T-cell (primary cell): ENCODE measurements at regions not wholly inside any gene's neighbourhood (a gene's known extent, or its start where the extent isn't known, plus 50 kb on each side); places are given as distances from the start of the nearest gene placed in this dataset.
A peak's percentile ranks its signal among the peaks of the same experiment; 100 is the strongest.

Source experiments
- ATAC-seq, 4 experiments: fragments of 200-7000 bp in 3 of 4; fragments of 150-1000 bp in 1 of 4; cut with Tn5 transposase; replicated peaks in 1 of 4; 1 replicate in 3 of 4; 2 replicates in 1 of 4; pipeline ENCODE4 v1.10.0; 2021; ENCODE audit warnings: moderate library complexity in 3 of 4, mild to moderate bottlenecking in 2 of 4, moderate number of reproducible peaks in 1 of 4
- CTCF ChIA-PET, 2 donors: fragments of 300-600 bp; sonication (Branson Sonifier 250); formaldehyde crosslinking; loops; one replicate each; lab custom pipeline; 2022; ENCODE audit warnings: antibody characterized with exemption in 2 of 2; lab: Charles Lee
- POLR2A ChIA-PET, 2 donors: fragments of 300-600 bp; sonication (Branson Sonifier 250); formaldehyde crosslinking; loops; one replicate each; lab custom pipeline; 2022; ENCODE audit warnings: antibody characterized with exemption in 2 of 2; lab: Charles Lee
- DNase-seq, 35 experiments: peaks; one replicate each; pipeline versions ENCODE4 v3.0.0 to v3.0.0-alpha.2; 2013 to 2023
- H3K27ac ChIP-seq: one replicate; pipeline ENCODE4 v1.5.1; 2013; ENCODE audit warnings: low read length
- H3K27me3 ChIP-seq, 2 experiments: replicated peaks in 1 of 2; 1 replicate in 1 of 2; 2 replicates in 1 of 2; pipeline versions ENCODE4 v1.6.1 to v1.7.0; 2013; ENCODE audit warnings: low read length in 1 of 2, mixed read lengths in 1 of 2; ENCODE audit not compliant: control insufficient read depth in 2 of 2, insufficient read depth in 2 of 2; ENCODE audit errors: extremely low read depth in 1 of 2
- H3K36me3 ChIP-seq, 2 donors: 1 replicate in 1 of 2; 2 replicates in 1 of 2; pipeline versions ENCODE4 v1.6.1 to v1.7.0; 2013; ENCODE audit warnings: low read length in 1 of 2; ENCODE audit not compliant: control insufficient read depth in 2 of 2, insufficient read depth in 1 of 2; ENCODE audit errors: extremely low read depth in 1 of 2
- H3K4me1 ChIP-seq, 2 experiments: 1 replicate in 1 of 2; 2 replicates in 1 of 2; pipeline versions ENCODE4 v1.6.1 to v1.7.0; 2013; ENCODE audit warnings: low read length in 2 of 2, mixed read lengths in 1 of 2; ENCODE audit not compliant: insufficient read depth in 2 of 2, control insufficient read depth in 1 of 2; ENCODE audit errors: extremely low read depth in 1 of 2
- H3K4me3 ChIP-seq, 2 donors: 1 replicate in 1 of 2; 2 replicates in 1 of 2; pipeline versions ENCODE4 v1.5.1 to v1.7.0; 2013; ENCODE audit warnings: mild to moderate bottlenecking in 2 of 2, low read length in 1 of 2, moderate library complexity in 1 of 2; ENCODE audit not compliant: control insufficient read depth in 1 of 2; ENCODE audit errors: extremely low read depth in 1 of 2
- H3K9me3 ChIP-seq: 2 replicates; pipeline ENCODE4 v1.7.0; 2013
- H3K27ac Mint-ChIP-seq, 2 donors: one replicate each; pipeline ENCODE4 v1.8.0; 2020 to 2021; ENCODE audit warnings: mild to moderate bottlenecking in 2 of 2, mixed read lengths in 2 of 2
- H3K27me3 Mint-ChIP-seq, 2 donors: one replicate each; pipeline ENCODE4 v1.8.0; 2021 to 2022; ENCODE audit warnings: mixed read lengths in 2 of 2
- H3K36me3 Mint-ChIP-seq: one replicate; pipeline ENCODE4 v1.8.0; 2021; ENCODE audit warnings: mixed read lengths
- H3K4me1 Mint-ChIP-seq, 3 donors: one replicate each; pipeline ENCODE4 v1.8.0; 2020 to 2022; ENCODE audit warnings: mixed read lengths in 3 of 3, mild to moderate bottlenecking in 1 of 3
- H3K4me3 Mint-ChIP-seq, 3 donors: one replicate each; pipeline ENCODE4 v1.8.0; 2020 to 2022; ENCODE audit warnings: mild to moderate bottlenecking in 3 of 3, mixed read lengths in 3 of 3, moderate library complexity in 3 of 3
- H3K9me3 Mint-ChIP-seq, 3 donors: one replicate each; pipeline ENCODE4 v1.8.0; 2020 to 2022; ENCODE audit warnings: mixed read lengths in 3 of 3
- WGBS: methylation state at CpG from one replicate; pipeline ENCODE4 v1.1.5; 2013; ENCODE audit warnings: missing lambda C conversion rate; ENCODE audit not compliant: insufficient coverage; 5-methylcytosine and 5-hydroxymethylcytosine counted together

GRCh38 chr4:100936661-100937375 lies 410.5 kb downstream of the PPP3CA start:
- Mint-ChIP-seq H3K9me3 (no peaks in the 10 kb centered on the region), H3K27me3 (peaks cover 1 to 5% of the 10 kb centered on the region in 2 donors), H3K4me3 (no peak overlapping the region), H3K36me3 (no peaks in the 10 kb centered on the region), H3K27ac (no peak overlapping the region), H3K4me1 (peaks cover 0 to 12% (median 9%) of the 10 kb centered on the region in 3 donors)
- no peaks in the 10 kb centered on the region for H3K27me3 ChIP-seq
- ATAC-seq = no peak
- ChIA-PET POLR2A (interaction anchor here in 1 of 2 donors (0.6 kb wide), 1 partner anchor 110 kb away, joined by 6 read pairs; no protein-coding TSS in a partner anchor), CTCF (interaction anchor here in 1 of 2 donors (0.7 kb wide), 1 partner anchor 14 kb away, joined by 5 read pairs; no protein-coding TSS in a partner anchor)
- WGBS = 100% methylated on average over 1 of the region's 4 CpGs
- no peak for DNase-seq
- H3K4me3 ChIP-seq = no peak overlapping the region
- no peaks in the 10 kb centered on the region for H3K4me1 ChIP-seq
- no peak overlapping the region for H3K27ac ChIP-seq
- H3K9me3 ChIP-seq = no peaks in the 10 kb centered on the region
- H3K36me3 ChIP-seq = no peaks in the 10 kb centered on the region

GRCh38 chr4:100935090-100935489 lies 412.2 kb downstream of the PPP3CA start:
- H3K36me3 Mint-ChIP-seq = no peaks in the 10 kb centered on the region
- Histone ChIP-seq H3K9me3 (no peaks in the 10 kb centered on the region), H3K27ac (no peak overlapping the region), H3K36me3 (no peaks in the 10 kb centered on the region), H3K4me1 (no peaks in the 10 kb centered on the region), H3K4me3 (no peak overlapping the region), H3K27me3 (no peaks in the 10 kb centered on the region)
- peak in 2 of 4 experiments; percentile 40 to 56 for ATAC-seq
- no CpG with 5 or more reads among the region's 1 CpG for WGBS
- H3K9me3 Mint-ChIP-seq = no peaks in the 10 kb centered on the region
- H3K4me1 Mint-ChIP-seq = peaks cover 0 to 12% (median 9%) of the 10 kb centered on the region in 3 donors
- ChIA-PET CTCF (interaction anchor here in 1 of 2 donors (0.6 kb wide), 1 partner anchor 1181 kb away, joined by 5 read pairs; no protein-coding TSS in a partner anchor), POLR2A (no interaction called here)
- DNase-seq = peak in 1 of 35 experiments; percentile 25
- no peak overlapping the region for H3K27ac Mint-ChIP-seq
- H3K4me3 Mint-ChIP-seq = no peak overlapping the region
- peaks cover 1 to 5% of the 10 kb centered on the region in 2 donors for H3K27me3 Mint-ChIP-seq

- Histone ChIP-seq H3K9me3 (no peaks in the 10 kb centered on the region), H3K36me3 (no peaks in the 10 kb centered on the region), H3K4me1 (no peaks in the 10 kb centered on the region), H3K4me3 (no peak overlapping the region), H3K27ac (no peak overlapping the region), H3K27me3 (no peaks in the 10 kb centered on the region)
- CTCF ChIA-PET = no interaction called here
- no peak overlapping the region for H3K27ac Mint-ChIP-seq
- no peaks in the 10 kb centered on the region for H3K36me3 Mint-ChIP-seq
- DNase-seq (no peak), ATAC-seq (no peak)
- no peaks in the 10 kb centered on the region for H3K9me3 Mint-ChIP-seq
- POLR2A ChIA-PET = no interaction called here
- peaks cover 1 to 5% of the 10 kb centered on the region in 2 donors for H3K27me3 Mint-ChIP-seq
- WGBS = 81% methylated on average over 3 of the region's 4 CpGs
- no peak overlapping the region for H3K4me3 Mint-ChIP-seq
- peaks cover 0 to 12% (median 9%) of the 10 kb centered on the region in 3 donors for H3K4me1 Mint-ChIP-seq
Measured at GRCh38 chr4:100933628-100934027, 413.7 kb downstream of the PPP3CA start.

GRCh38 chr4:100929758-100930157 lies 411.9 kb upstream of the EMCN start:
- no CpG with 5 or more reads among the region's 1 CpG for WGBS
- ATAC-seq = no peak
- Histone ChIP-seq H3K36me3 (no peaks in the 10 kb centered on the region), H3K4me1 (no peaks in the 10 kb centered on the region), H3K4me3 (no peak overlapping the region), H3K27me3 (no peaks in the 10 kb centered on the region), H3K9me3 (no peaks in the 10 kb centered on the region), H3K27ac (no peak overlapping the region)
- DNase-seq = no peak
- ChIA-PET POLR2A (no interaction called here), CTCF (interaction anchor here in 1 of 2 donors (0.6 kb wide), 1 partner anchor 20 kb away, joined by 3 read pairs; no protein-coding TSS in a partner anchor)
- Mint-ChIP-seq H3K27me3 (no peaks in the 10 kb centered on the region), H3K4me1 (peaks cover 0 to 12% (median 9%) of the 10 kb centered on the region in 3 donors), H3K27ac (no peak overlapping the region), H3K4me3 (no peak overlapping the region), H3K9me3 (no peaks in the 10 kb centered on the region), H3K36me3 (no peaks in the 10 kb centered on the region)

GRCh38 chr4:100929135-100929534 lies 411.3 kb upstream of the EMCN start:
- Mint-ChIP-seq H3K27me3 (no peaks in the 10 kb centered on the region), H3K4me3 (no peak overlapping the region), H3K9me3 (no peaks in the 10 kb centered on the region), H3K36me3 (no peaks in the 10 kb centered on the region), H3K27ac (no peak overlapping the region), H3K4me1 (peaks cover 0 to 12% (median 9%) of the 10 kb centered on the region in 3 donors)
- Histone ChIP-seq H3K27me3 (no peaks in the 10 kb centered on the region), H3K4me3 (no peak overlapping the region), H3K36me3 (no peaks in the 10 kb centered on the region), H3K9me3 (no peaks in the 10 kb centered on the region), H3K27ac (no peak overlapping the region), H3K4me1 (no peaks in the 10 kb centered on the region)
- ChIA-PET CTCF (no interaction called here), POLR2A (no interaction called here)
- WGBS = 100% methylated on average over 1 of the region's 1 CpG
- ATAC-seq = no peak
- DNase-seq = no peak

DNA sequence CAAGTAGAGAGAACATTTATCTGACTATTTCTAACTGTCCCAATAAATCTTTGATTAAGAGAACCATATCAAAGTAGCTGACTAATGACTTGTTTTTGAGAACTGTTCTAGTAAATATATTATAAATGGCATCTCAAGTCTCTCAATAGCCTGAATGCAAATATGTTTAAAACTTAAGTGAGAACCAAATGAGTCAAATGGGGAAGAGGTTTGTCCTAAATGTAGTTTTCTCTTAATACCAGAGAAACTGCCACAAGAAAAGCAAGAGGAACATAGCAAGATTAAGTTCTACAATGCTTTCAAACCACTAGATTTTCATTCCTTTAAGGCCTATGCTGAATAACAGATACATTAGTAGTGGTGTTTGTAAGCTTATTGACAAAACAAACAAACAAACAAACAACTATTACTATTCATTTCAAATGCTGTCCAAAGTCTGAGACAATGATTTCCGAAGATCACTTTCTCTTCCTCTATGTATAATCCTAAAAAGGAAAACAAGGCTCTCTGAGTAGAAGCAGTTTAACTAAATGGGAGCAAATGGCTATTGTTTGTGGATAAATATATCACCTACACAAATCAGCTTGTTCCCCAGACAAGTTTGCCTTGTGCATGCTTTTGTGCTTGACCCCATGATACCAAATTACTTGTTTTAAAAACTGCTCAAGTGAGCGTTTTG lies 408.4 kb upstream of the EMCN start:
- ChIA-PET POLR2A (interaction anchor here in 1 of 2 donors (0.7 kb wide), 1 partner anchor 833 kb away, joined by 3 read pairs; no protein-coding TSS in a partner anchor), CTCF (no interaction called here)
- Histone ChIP-seq H3K27ac (no peak overlapping the region), H3K36me3 (no peaks in the 10 kb centered on the region), H3K4me1 (no peaks in the 10 kb centered on the region), H3K9me3 (no peaks in the 10 kb centered on the region), H3K4me3 (no peak overlapping the region), H3K27me3 (no peaks in the 10 kb centered on the region)
- no CpG with 5 or more reads among the region's 2 CpGs for WGBS
- Mint-ChIP-seq H3K4me3 (no peak overlapping the region), H3K9me3 (peaks cover 0 to 6% (median 5%) of the 10 kb centered on the region in 3 donors), H3K27ac (peak overlapping the region in 1 of 2 donors; percentile 2), H3K27me3 (no peaks in the 10 kb centered on the region), H3K36me3 (no peaks in the 10 kb centered on the region), H3K4me1 (no peaks in the 10 kb centered on the region)
- DNase-seq (no peak), ATAC-seq (no peak)
